ENCODE measurements at regions not wholly inside any gene's neighbourhood (a gene's known extent, or its start where the extent isn't known, plus 50 kb on each side); places are given as distances from the start of the nearest gene placed in this dataset.

DNA sequence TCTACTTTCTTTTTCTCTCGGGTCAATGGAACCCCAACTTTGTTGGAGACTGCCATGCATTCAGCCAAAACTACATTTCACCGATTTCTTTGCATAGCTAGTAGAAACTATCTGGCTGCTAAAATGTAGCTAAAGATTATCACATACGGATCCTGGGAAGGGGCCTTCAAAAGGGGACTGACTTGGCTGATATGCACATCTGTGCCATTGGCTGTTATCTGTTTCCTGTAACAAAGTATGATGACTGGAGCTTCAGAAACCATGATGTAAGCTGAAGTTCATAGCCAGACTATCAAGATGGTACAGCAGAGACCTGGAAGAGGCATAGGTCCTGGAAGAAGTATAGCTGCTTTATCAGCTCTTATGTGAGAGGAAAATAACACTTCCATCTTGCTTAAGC is 179.1 kb downstream of the NSUN3 start:
- no peaks in the 10 kb centered on the region for H3K27me3 ChIP-seq (ENCODE audit: insufficient read depth, insufficient read length)
- no peaks in the 10 kb centered on the region for H3K9me3 ChIP-seq (ENCODE audit: insufficient read depth, low read length)
- TF ChIP-seq YY1 (IDR thresholded peaks at IDR 0.05; ENCODE audit: insufficient read depth, insufficient read length) (no peak), SUZ12 (IDR thresholded peaks at IDR 0.05; ENCODE audit: extremely low read depth, insufficient read depth, insufficient read length) (no peak), ZNF274 (IDR thresholded peaks at IDR 0.05; ENCODE audit: low read depth, low read length) (no peak)
- H3K36me3 ChIP-seq (ENCODE audit: insufficient read depth, insufficient read length, low read length), result no peaks in the 10 kb centered on the region
- no peak for DNase-seq (ENCODE audit: low read depth, low spot score)
- no peak overlapping the region for H3K9ac ChIP-seq (ENCODE audit: insufficient read length, low read depth)
- no peak overlapping the region for H3K4me3 ChIP-seq (ENCODE audit: insufficient read length, low read depth)
- H3K4me1 ChIP-seq (ENCODE audit: insufficient read depth, insufficient read length), result no peaks in the 10 kb centered on the region

DNA sequence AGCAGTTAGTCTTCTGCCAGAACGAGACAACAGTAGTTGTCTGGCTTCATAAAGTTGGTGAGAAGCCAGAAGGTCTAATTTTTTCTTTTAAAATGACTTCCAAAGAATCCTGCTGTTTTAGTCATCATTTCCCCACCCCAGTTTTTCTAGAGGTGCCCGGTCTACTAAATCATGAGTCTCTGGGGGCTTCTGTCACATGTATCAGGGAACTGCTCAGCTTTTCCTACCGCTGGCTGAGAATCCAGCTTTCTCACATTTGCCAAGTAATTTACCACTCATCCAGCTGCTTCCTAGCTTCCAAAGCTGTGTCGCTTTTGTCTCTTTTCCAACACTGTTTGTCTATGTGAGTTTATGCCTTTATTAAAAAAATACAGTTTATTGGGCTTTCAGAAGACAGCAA is 183.3 kb downstream of the NSUN3 start:
- Histone ChIP-seq H3K36me3 (ENCODE audit: insufficient read depth, insufficient read length, low read length) (no peaks in the 10 kb centered on the region), H3K4me1 (ENCODE audit: insufficient read depth, insufficient read length) (no peaks in the 10 kb centered on the region), H3K9ac (ENCODE audit: insufficient read length, low read depth) (no peak overlapping the region), H3K9me3 (ENCODE audit: insufficient read depth, low read length) (no peaks in the 10 kb centered on the region), H3K4me3 (ENCODE audit: insufficient read length, low read depth) (no peak overlapping the region), H3K27me3 (ENCODE audit: insufficient read depth, insufficient read length) (no peaks in the 10 kb centered on the region)
- no peak for TF ChIP-seq ZNF274 (IDR thresholded peaks at IDR 0.05; ENCODE audit: low read depth, low read length)
- TF ChIP-seq YY1 (IDR thresholded peaks at IDR 0.05; ENCODE audit: insufficient read depth, insufficient read length), result no peak
- no peak for TF ChIP-seq SUZ12 (IDR thresholded peaks at IDR 0.05; ENCODE audit: extremely low read depth, insufficient read depth, insufficient read length)
- no peak for DNase-seq (ENCODE audit: low read depth, low spot score)

DNA sequence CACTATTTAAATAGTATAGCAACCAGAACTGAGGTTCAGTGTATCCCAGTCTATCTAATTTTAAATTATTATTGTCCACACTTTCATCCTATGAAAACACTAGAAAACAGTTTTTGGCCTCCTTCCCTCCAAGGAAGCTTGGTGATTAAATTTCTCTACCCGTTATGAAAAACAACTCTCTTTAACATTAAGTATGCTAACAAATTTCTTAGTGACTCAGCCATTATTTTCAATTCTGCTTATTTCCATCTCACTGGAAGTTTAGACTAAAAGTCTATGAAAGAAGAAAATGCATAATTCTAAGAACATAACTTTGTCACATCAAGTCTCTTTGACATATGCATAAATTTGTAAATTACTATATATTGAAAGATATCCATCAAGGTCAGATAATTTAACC is 185.2 kb downstream of the NSUN3 start:
- no peak for DNase-seq (ENCODE audit: low read depth, low spot score)
- Histone ChIP-seq H3K36me3 (ENCODE audit: insufficient read depth, insufficient read length, low read length) (no peaks in the 10 kb centered on the region), H3K27me3 (ENCODE audit: insufficient read depth, insufficient read length) (no peaks in the 10 kb centered on the region), H3K9ac (ENCODE audit: insufficient read length, low read depth) (no peak overlapping the region), H3K9me3 (ENCODE audit: insufficient read depth, low read length) (no peaks in the 10 kb centered on the region), H3K4me1 (ENCODE audit: insufficient read depth, insufficient read length) (no peaks in the 10 kb centered on the region), H3K4me3 (ENCODE audit: insufficient read length, low read depth) (no peak overlapping the region)
- no peak for TF ChIP-seq ZNF274 (IDR thresholded peaks at IDR 0.05; ENCODE audit: low read depth, low read length)
- TF ChIP-seq YY1 (IDR thresholded peaks at IDR 0.05; ENCODE audit: insufficient read depth, insufficient read length), result no peak
- no peak for TF ChIP-seq SUZ12 (IDR thresholded peaks at IDR 0.05; ENCODE audit: extremely low read depth, insufficient read depth, insufficient read length)

GRCh38 chr3:94249491-94250079 is 186.7 kb downstream of the NSUN3 start:
- Histone ChIP-seq H3K4me1 (ENCODE audit: insufficient read depth, insufficient read length) (no peaks in the 10 kb centered on the region), H3K36me3 (ENCODE audit: insufficient read depth, insufficient read length, low read length) (no peaks in the 10 kb centered on the region), H3K27me3 (ENCODE audit: insufficient read depth, insufficient read length) (no peaks in the 10 kb centered on the region), H3K4me3 (ENCODE audit: insufficient read length, low read depth) (no peak overlapping the region), H3K9me3 (ENCODE audit: insufficient read depth, low read length) (no peaks in the 10 kb centered on the region), H3K9ac (ENCODE audit: insufficient read length, low read depth) (no peak overlapping the region)
- TF ChIP-seq YY1 (IDR thresholded peaks at IDR 0.05; ENCODE audit: insufficient read depth, insufficient read length), result no peak
- no peak for TF ChIP-seq SUZ12 (IDR thresholded peaks at IDR 0.05; ENCODE audit: extremely low read depth, insufficient read depth, insufficient read length)
- no peak for TF ChIP-seq ZNF274 (IDR thresholded peaks at IDR 0.05; ENCODE audit: low read depth, low read length)
- peak; percentile 70 for DNase-seq (ENCODE audit: low read depth, low spot score)

GRCh38 chr3:94251566-94251965 is 188.7 kb downstream of the NSUN3 start:
- no peak for TF ChIP-seq ZNF274 (IDR thresholded peaks at IDR 0.05; ENCODE audit: low read depth, low read length)
- TF ChIP-seq YY1 (IDR thresholded peaks at IDR 0.05; ENCODE audit: insufficient read depth, insufficient read length), result no peak
- TF ChIP-seq SUZ12 (IDR thresholded peaks at IDR 0.05; ENCODE audit: extremely low read depth, insufficient read depth, insufficient read length), result no peak
- H3K4me3 ChIP-seq (ENCODE audit: insufficient read length, low read depth), result no peak overlapping the region
- no peak for DNase-seq (ENCODE audit: low read depth, low spot score)

GRCh38 chr3:94252316-94252715 is 189.5 kb downstream of the NSUN3 start:
- Histone ChIP-seq H3K4me3 (ENCODE audit: insufficient read length, low read depth) (no peak overlapping the region), H3K9me3 (ENCODE audit: insufficient read depth, low read length) (no peaks in the 10 kb centered on the region), H3K9ac (ENCODE audit: insufficient read length, low read depth) (no peak overlapping the region), H3K4me1 (ENCODE audit: insufficient read depth, insufficient read length) (no peaks in the 10 kb centered on the region), H3K36me3 (ENCODE audit: insufficient read depth, insufficient read length, low read length) (no peaks in the 10 kb centered on the region), H3K27me3 (ENCODE audit: insufficient read depth, insufficient read length) (no peaks in the 10 kb centered on the region)
- TF ChIP-seq ZNF274 (IDR thresholded peaks at IDR 0.05; ENCODE audit: low read depth, low read length) (no peak), SUZ12 (IDR thresholded peaks at IDR 0.05; ENCODE audit: extremely low read depth, insufficient read depth, insufficient read length) (no peak), YY1 (IDR thresholded peaks at IDR 0.05; ENCODE audit: insufficient read depth, insufficient read length) (no peak)
- no peak for DNase-seq (ENCODE audit: low read depth, low spot score)

More at GRCh38 chr3:94251566-94251965, 188.7 kb downstream of the NSUN3 start:
- H3K27me3 ChIP-seq (ENCODE audit: insufficient read depth, insufficient read length), result no peaks in the 10 kb centered on the region
- no peaks in the 10 kb centered on the region for H3K9me3 ChIP-seq (ENCODE audit: insufficient read depth, low read length)
- no peaks in the 10 kb centered on the region for H3K4me1 ChIP-seq (ENCODE audit: insufficient read depth, insufficient read length)
- no peaks in the 10 kb centered on the region for H3K36me3 ChIP-seq (ENCODE audit: insufficient read depth, insufficient read length, low read length)
- no peak overlapping the region for H3K9ac ChIP-seq (ENCODE audit: insufficient read length, low read depth)

- no peak overlapping the region for H3K4me3 ChIP-seq (ENCODE audit: insufficient read length, low read depth)
- TF ChIP-seq SUZ12 (IDR thresholded peaks at IDR 0.05; ENCODE audit: extremely low read depth, insufficient read depth, insufficient read length) (no peak), ZNF274 (IDR thresholded peaks at IDR 0.05; ENCODE audit: low read depth, low read length) (no peak), YY1 (IDR thresholded peaks at IDR 0.05; ENCODE audit: insufficient read depth, insufficient read length) (no peak)
- peaks cover 14% of the 10 kb centered on the region; the same call in 1 of the 2 replicates for H3K9me3 ChIP-seq (ENCODE audit: insufficient read depth, low read length)
- no peak for DNase-seq (ENCODE audit: low read depth, low spot score)
- H3K4me1 ChIP-seq (ENCODE audit: insufficient read depth, insufficient read length), result peaks cover 5% of the 10 kb centered on the region
- no peaks in the 10 kb centered on the region for H3K27me3 ChIP-seq (ENCODE audit: insufficient read depth, insufficient read length)
- H3K36me3 ChIP-seq (ENCODE audit: insufficient read depth, insufficient read length, low read length), result no peaks in the 10 kb centered on the region
- no peak overlapping the region for H3K9ac ChIP-seq (ENCODE audit: insufficient read length, low read depth)
Observed at GRCh38 chr3:94256888-94257813, 194.3 kb downstream of the NSUN3 start.
